ENCODE measurements at regions not wholly inside any gene's neighbourhood (a gene's known extent, or its start where the extent isn't known, plus 50 kb on each side); places are given as distances from the start of the nearest gene placed in this dataset.

GRCh38 chr14:35222324-35222723, 69.9 kb upstream of the PSMA6 start:
- no peak overlapping the region for H3K4me3 ChIP-seq (replicated peaks; ENCODE audit: low read depth, low read length)
- TF ChIP-seq, protein P1, sequence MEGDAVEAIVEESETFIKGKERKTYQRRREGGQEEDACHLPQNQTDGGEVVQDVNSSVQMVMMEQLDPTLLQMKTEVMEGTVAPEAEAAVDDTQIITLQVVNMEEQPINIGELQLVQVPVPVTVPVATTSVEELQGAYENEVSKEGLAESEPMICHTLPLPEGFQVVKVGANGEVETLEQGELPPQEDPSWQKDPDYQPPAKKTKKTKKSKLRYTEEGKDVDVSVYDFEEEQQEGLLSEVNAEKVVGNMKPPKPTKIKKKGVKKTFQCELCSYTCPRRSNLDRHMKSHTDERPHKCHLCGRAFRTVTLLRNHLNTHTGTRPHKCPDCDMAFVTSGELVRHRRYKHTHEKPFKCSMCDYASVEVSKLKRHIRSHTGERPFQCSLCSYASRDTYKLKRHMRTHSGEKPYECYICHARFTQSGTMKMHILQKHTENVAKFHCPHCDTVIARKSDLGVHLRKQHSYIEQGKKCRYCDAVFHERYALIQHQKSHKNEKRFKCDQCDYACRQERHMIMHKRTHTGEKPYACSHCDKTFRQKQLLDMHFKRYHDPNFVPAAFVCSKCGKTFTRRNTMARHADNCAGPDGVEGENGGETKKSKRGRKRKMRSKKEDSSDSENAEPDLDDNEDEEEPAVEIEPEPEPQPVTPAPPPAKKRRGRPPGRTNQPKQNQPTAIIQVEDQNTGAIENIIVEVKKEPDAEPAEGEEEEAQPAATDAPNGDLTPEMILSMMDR (IDR thresholded peaks at IDR 0.05; ENCODE audit: low read length, missing control alignments), result no peak
- DNase-seq (ENCODE audit: low read depth), result no peak

- no peak overlapping the region for H3K4me3 ChIP-seq (replicated peaks; ENCODE audit: low read depth, low read length)
- TF ChIP-seq, protein P1 (IDR thresholded peaks at IDR 0.05; ENCODE audit: low read length, missing control alignments), result no peak
- DNase-seq (ENCODE audit: low read depth), result no peak
Observed at GRCh38 chr14:35222872-35223466, 69.2 kb upstream of the PSMA6 start.

DNA sequence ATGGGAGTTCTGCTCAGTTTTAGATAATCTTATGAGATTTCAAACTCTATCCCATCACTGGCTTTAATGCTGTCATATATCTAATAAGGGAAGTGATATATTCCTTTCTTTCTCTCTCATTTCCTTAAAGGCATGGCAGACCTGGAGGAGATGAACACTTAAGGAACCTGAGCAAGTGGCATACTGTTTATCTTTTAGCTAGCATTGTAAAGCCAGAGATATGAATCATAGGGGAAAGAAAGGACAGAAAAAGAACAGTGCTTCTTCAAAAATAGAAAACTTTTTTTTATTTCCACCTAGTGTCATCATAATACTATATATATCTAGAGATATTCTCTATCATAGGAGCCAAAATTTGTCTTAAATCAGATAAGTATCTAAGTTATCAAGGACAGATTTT, 68.3 kb upstream of the PSMA6 start:
- H3K4me3 ChIP-seq (replicated peaks; ENCODE audit: low read depth, low read length), result no peak overlapping the region
- TF ChIP-seq, protein P1 (IDR thresholded peaks at IDR 0.05; ENCODE audit: low read length, missing control alignments), result no peak
- DNase-seq (ENCODE audit: low read depth), result no peak

DNA sequence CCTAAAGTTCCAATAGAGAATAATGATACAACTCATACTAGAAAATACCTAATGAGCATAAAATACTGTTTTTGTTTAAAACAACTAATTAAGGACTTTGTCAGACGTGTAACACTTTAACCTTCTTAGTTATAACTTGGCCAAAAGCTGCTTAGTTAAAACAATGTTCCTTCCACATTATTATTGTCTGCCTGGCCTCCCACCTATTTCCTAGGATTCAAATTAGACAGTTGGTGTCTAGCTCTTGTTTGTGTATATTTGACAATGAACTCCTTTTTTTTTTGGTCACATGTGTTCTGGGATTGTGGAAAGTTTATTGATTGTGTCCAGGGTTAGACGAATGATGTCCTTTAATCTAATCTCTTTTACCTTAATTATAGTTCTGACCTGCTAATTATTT, 67.6 kb upstream of the PSMA6 start:
- TF ChIP-seq, protein P1 (IDR thresholded peaks at IDR 0.05; ENCODE audit: low read length, missing control alignments), result no peak
- DNase-seq (ENCODE audit: low read depth), result no peak
- no peak overlapping the region for H3K4me3 ChIP-seq (replicated peaks; ENCODE audit: low read depth, low read length)

- no peak overlapping the region for H3K4me3 ChIP-seq (replicated peaks; ENCODE audit: low read depth, low read length)
- TF ChIP-seq, protein P1 (IDR thresholded peaks at IDR 0.05; ENCODE audit: low read length, missing control alignments), result peak; percentile 41
- peak; percentile 38 for DNase-seq (ENCODE audit: low read depth)
Observed at GRCh38 chr14:35229084-35229791, 62.9 kb upstream of the PSMA6 start.

GRCh38 chr14:35229792-35230089, 62.4 kb upstream of the PSMA6 start:
- TF ChIP-seq, protein P1 (IDR thresholded peaks at IDR 0.05; ENCODE audit: low read length, missing control alignments), result no peak
- DNase-seq (ENCODE audit: low read depth), result no peak
- H3K4me3 ChIP-seq (replicated peaks; ENCODE audit: low read depth, low read length), result no peak overlapping the region

Measured in fibroblast of pulmonary artery (primary cell).